ENCODE measurements at regions not wholly inside any gene's neighbourhood (a gene's known extent, or its start where the extent isn't known, plus 50 kb on each side); places are given as distances from the start of the nearest gene placed in this dataset.

DNA sequence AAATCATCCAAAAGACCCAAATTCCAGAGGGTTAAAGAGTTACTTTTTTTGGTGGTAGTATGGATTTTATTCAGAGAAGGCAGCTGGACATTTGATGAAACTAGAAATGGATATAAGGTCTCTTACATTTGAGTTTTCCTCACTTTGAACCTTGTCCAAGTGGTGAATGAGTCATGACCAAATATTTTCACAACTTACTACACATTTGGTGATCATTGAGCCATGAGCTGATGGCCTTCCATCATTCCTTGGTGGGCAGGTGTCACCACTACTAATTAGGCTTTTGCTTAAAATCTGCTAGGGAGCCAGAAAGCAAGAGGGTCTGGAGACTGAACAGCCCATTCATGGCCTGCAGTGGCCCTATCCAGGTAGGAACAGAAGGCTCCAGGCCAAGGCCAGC, 620.2 kb upstream of the INTU start:
- TF ChIP-seq HNF4G (IDR thresholded peaks at IDR 0.05): no peak
- TF ChIP-seq, protein P1, sequence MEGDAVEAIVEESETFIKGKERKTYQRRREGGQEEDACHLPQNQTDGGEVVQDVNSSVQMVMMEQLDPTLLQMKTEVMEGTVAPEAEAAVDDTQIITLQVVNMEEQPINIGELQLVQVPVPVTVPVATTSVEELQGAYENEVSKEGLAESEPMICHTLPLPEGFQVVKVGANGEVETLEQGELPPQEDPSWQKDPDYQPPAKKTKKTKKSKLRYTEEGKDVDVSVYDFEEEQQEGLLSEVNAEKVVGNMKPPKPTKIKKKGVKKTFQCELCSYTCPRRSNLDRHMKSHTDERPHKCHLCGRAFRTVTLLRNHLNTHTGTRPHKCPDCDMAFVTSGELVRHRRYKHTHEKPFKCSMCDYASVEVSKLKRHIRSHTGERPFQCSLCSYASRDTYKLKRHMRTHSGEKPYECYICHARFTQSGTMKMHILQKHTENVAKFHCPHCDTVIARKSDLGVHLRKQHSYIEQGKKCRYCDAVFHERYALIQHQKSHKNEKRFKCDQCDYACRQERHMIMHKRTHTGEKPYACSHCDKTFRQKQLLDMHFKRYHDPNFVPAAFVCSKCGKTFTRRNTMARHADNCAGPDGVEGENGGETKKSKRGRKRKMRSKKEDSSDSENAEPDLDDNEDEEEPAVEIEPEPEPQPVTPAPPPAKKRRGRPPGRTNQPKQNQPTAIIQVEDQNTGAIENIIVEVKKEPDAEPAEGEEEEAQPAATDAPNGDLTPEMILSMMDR (IDR thresholded peaks at IDR 0.05; ENCODE audit: low read depth, low read length, missing input control): no peak
- no peak for TF ChIP-seq JUND (IDR thresholded peaks at IDR 0.05)
- TF ChIP-seq TAF1 (conservative IDR thresholded peaks at IDR 0.05): no peak
- TF ChIP-seq YY1 (IDR thresholded peaks at IDR 0.05): no peak
- TF ChIP-seq, protein P2, sequence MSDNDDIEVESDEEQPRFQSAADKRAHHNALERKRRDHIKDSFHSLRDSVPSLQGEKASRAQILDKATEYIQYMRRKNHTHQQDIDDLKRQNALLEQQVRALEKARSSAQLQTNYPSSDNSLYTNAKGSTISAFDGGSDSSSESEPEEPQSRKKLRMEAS (IDR thresholded peaks at IDR 0.05): no peak
